ENCODE measurements at regions not wholly inside any gene's neighbourhood (a gene's known extent, or its start where the extent isn't known, plus 50 kb on each side); places are given as distances from the start of the nearest gene placed in this dataset.

GRCh38 chr9:1454211-1454610 lies 404.1 kb downstream of the DMRT2 start:
- Histone ChIP-seq H3K4me2 (ENCODE audit: low read length) (no peak overlapping the region), H3K27me3 (ENCODE audit: insufficient read depth, low read length) (no peaks in the 10 kb centered on the region), H3K9ac (ENCODE audit: low read length) (no peak overlapping the region), H3K79me2 (ENCODE audit: insufficient read depth, low read length) (no peaks in the 10 kb centered on the region), H3K4me1 (ENCODE audit: control insufficient read depth in 1 of 2, insufficient read depth in 2 of 2, low read length in 2 of 2) (no peaks in the 10 kb centered on the region), H3K4me3 (replicated peaks in 1 of 2; ENCODE audit: low read depth in 1 of 2, low read length in 2 of 2) (no peak overlapping the region), H3K27ac (ENCODE audit: low read depth, low read length) (no peak overlapping the region), H3K36me3 (ENCODE audit: control insufficient read depth in 1 of 2, insufficient read depth in 2 of 2, low read length in 2 of 2) (no peaks in the 10 kb centered on the region), H4K20me1 (ENCODE audit: insufficient read depth) (no peaks in the 10 kb centered on the region), H2AFZ (ENCODE audit: low read depth, low read length, poor library complexity, severe bottlenecking) (no peak overlapping the region), H3K9me2 (ENCODE audit: insufficient read depth) (no peaks in the 10 kb centered on the region), H3K9me3 (ENCODE audit: control insufficient read depth in 1 of 2, insufficient read depth in 1 of 2, low read depth in 1 of 2, low read length in 2 of 2) (peaks cover 3 to 18% of the 10 kb centered on the region in 2 experiments; a peak in 2 of 4 replicates)
- ChIA-PET POLR2A (no interaction called here), CTCF (no interaction called here), RAD21 (ENCODE audit: low non-redundant PET in 1 of 2, low total read pairs in 2 of 2, uncharacterized antibody in 2 of 2, unreplicated experiment in 2 of 2) (no interaction called here)
- ATAC-seq = no peak
- no TSS peak for BruUV-seq (replicated peaks)
- no peak for DNase-seq (ENCODE audit: low read depth, low spot score)
- intact Hi-C loops (cut with micrococcal nuclease) = no loop called here
- no peak for TF ChIP-seq CTCF (IDR thresholded peaks at IDR 0.05 in 2 of 3, conservative IDR thresholded peaks at IDR 0.05 in 1 of 3; ENCODE audit: borderline replicate concordance in 1 of 3, insufficient read depth in 1 of 3, low read depth in 2 of 3, low read length in 2 of 3)
- no peak for TF ChIP-seq ELF1 (IDR thresholded peaks at IDR 0.05; ENCODE audit: borderline replicate concordance, low read depth)
- no peak for TF ChIP-seq EGR1 (IDR thresholded peaks at IDR 0.05; ENCODE audit: low read depth)
- TF ChIP-seq ATF3 (IDR thresholded peaks at IDR 0.05) = no peak
- no peak for TF ChIP-seq TCF7L2 (IDR thresholded peaks at IDR 0.05; ENCODE audit: borderline replicate concordance, extremely low read depth, insufficient read depth, insufficient read length)
- TF ChIP-seq ZBTB33 (IDR thresholded peaks at IDR 0.05; ENCODE audit: extremely low read depth, insufficient replicate concordance, low read length) = no peak
- TF ChIP-seq RAD21 (IDR thresholded peaks at IDR 0.05; ENCODE audit: low read depth) = no peak
- TF ChIP-seq YY1 (IDR thresholded peaks at IDR 0.05; ENCODE audit: extremely low read depth, insufficient replicate concordance, low read depth, low read length) = no peak
- no peak for TF ChIP-seq SP1 (IDR thresholded peaks at IDR 0.05; ENCODE audit: low read depth)
- TF ChIP-seq ZFX (IDR thresholded peaks at IDR 0.05) = no peak
- TF ChIP-seq ZNF274 (IDR thresholded peaks at IDR 0.05; ENCODE audit: low read depth, low read length) = no peak
- no peak for TF ChIP-seq JUND (IDR thresholded peaks at IDR 0.05)

All from HCT116 (cell line).